Fibroblast of pulmonary artery (primary cell): ENCODE measurements at regions not wholly inside any gene's neighbourhood (a gene's known extent, or its start where the extent isn't known, plus 50 kb on each side); places are given as distances from the start of the nearest gene placed in this dataset.
A peak's percentile ranks its signal among the peaks of the same experiment; 100 is the strongest.

Source experiments
- DNase-seq: peaks from one replicate; pipeline ENCODE4 v3.0.0-alpha.2; 2010; ENCODE audit warnings: low read depth
- H3K4me3 ChIP-seq: replicated peaks from 2 replicates; pipeline ENCODE4 v1.5.1; 2011; ENCODE audit warnings: low read depth, mild to moderate bottlenecking, control low read depth, low read length, moderate library complexity
- TF ChIP-seq, protein P1 (sequence below): IDR thresholded peaks from 2 replicates; pipeline ENCODE4 v1.5.1; 2011; ENCODE audit warnings: mild to moderate bottlenecking, control low read depth, low read length, inconsistent platforms; ENCODE audit errors: missing control alignments

DNA sequence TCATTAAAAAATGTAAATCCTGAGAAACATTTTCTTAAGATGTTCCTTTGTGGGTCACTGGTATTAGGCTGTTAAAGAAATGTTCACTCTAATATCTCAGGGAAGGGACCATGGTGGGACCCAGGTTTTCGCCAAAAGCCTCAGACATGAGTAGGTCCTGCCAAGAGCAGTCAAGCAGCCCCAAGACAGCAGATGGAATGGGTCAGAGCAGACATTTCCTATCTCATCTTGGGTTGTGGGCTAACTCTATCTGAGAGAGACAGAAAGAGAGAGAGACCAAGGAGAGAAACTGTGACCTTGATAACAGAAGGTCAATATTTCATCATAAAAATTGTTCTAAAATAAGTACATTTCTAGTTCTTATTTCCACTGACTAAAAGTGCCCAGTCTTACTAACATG, 661.7 kb downstream of the TSN start:
- TF ChIP-seq, protein P1, sequence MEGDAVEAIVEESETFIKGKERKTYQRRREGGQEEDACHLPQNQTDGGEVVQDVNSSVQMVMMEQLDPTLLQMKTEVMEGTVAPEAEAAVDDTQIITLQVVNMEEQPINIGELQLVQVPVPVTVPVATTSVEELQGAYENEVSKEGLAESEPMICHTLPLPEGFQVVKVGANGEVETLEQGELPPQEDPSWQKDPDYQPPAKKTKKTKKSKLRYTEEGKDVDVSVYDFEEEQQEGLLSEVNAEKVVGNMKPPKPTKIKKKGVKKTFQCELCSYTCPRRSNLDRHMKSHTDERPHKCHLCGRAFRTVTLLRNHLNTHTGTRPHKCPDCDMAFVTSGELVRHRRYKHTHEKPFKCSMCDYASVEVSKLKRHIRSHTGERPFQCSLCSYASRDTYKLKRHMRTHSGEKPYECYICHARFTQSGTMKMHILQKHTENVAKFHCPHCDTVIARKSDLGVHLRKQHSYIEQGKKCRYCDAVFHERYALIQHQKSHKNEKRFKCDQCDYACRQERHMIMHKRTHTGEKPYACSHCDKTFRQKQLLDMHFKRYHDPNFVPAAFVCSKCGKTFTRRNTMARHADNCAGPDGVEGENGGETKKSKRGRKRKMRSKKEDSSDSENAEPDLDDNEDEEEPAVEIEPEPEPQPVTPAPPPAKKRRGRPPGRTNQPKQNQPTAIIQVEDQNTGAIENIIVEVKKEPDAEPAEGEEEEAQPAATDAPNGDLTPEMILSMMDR = no peak
- no peak overlapping the region for H3K4me3 ChIP-seq
- no peak for DNase-seq

DNA sequence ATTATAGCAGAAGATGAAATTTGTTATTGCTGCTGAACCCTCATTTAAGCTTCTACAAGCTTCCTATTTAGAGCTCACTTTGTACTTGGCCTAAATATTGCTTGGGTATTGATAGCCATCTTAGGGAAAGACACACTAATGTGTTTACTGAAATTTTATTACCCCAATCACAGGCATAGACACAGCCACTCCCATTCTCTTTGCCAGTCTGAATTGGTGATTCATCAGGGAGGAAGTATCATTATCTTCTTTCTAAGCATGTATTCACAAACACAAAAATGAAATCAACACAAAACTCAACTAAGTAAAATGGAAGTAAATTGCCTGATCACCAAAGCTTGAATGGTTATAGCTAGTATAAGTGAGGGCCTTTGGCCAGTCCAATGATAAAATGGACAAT, 666.3 kb downstream of the TSN start:
- no peak for DNase-seq
- H3K4me3 ChIP-seq = no peak overlapping the region
- TF ChIP-seq, protein P1 = no peak

DNA sequence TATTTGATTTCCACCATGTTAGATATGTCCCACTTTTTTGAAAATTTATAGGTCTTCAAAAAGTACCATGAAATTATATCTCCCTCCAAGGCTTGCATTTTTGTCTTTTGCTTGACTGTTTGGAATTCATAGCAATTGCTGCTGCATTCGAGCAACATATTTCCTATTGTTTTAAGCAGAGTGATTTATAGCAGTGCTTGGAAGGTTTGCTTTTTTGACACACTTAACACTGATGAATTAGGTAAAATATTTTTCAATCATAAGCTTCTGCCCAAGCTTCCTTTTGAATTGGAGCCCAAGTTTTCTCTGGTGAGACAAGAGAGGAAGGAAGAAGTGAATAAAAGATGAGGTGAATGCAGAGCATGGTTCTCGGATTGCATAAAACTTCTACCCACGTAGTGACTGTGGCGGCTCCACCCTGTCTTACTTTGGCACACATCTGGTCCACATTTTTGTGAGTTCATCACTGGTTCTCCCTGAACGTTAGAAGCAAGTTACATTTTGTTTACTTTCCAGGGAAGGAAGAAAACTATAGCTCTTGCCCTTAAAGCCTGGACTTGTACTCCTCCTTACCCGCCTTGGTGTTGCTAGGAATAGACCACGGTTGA, 667.0 kb downstream of the TSN start:
- peak; percentile 14 for DNase-seq
- TF ChIP-seq, protein P1 = no peak
- H3K4me3 ChIP-seq = no peak overlapping the region

DNA sequence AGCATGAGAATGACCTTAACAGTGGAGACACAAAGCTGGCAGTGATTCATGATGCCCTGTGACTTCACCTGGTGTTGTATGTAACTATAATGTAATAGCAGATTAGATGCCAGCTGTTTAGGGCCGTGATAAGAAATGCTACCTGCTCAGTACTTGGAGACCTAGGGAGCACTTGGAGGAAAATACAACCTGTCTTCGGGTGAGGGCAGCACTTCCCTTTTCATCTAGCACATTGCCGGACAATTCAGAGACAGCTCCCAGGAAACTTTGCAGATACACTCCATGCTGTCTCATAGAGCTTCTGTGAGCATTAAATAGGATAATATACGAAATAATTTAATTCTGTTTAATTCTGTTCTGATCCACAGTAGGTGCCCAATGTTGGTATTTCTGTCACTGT, 668.5 kb downstream of the TSN start:
- H3K4me3 ChIP-seq = no peak overlapping the region
- DNase-seq = no peak
- TF ChIP-seq, protein P1 = no peak

DNA sequence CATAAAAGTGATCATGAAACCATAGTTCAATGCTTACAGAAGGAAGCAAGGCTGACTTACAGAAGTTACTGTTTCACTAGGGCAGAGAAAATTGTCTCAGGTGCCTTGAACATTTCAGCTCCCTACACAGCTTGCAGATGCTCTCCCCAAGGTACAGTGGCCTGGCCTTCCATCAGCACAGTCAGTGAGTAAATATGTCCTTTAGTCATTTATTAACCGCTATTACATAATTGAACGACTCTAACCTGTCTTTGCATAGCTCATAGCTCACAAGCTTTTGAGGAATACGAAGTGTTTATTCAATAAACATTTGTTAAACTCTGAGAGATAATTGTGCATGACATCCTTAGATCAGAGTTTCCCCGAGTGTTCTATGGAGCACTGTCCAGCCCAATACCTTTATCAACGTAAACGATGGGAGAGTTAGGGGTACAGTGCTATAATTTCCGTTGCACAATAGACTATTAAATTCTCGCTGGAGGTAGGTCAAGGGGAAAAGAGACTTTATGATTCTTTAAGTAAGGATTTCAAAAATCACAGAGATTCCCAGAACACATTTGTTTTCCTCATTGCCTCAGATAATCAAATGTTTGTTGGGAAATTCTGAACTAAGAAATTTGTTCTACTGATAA, 677.8 kb downstream of the TSN start:
- no peak for DNase-seq
- TF ChIP-seq, protein P1 = no peak
- H3K4me3 ChIP-seq = no peak overlapping the region

DNA sequence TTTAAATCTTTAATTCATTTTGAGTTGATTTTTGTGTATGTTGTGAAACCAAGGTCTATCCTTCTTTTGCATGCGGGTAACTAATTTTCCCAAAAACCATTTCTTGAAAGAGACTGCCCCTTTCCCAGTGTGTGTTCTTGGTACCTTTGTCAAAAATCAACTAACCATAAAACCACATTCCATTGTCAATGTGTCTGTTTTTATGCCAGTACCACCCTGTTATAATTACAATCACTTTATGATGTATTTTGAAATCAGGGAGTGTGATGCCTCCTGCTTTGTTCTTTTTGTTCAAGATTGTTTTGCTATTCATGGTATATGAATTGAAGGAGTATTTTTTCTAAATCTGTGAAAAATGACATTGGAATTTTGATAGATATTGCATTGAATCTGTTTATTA, 689.6 kb downstream of the TSN start:
- H3K4me3 ChIP-seq = no peak overlapping the region
- no peak for DNase-seq

More for the DNA sequence above, 689.6 kb downstream of the TSN start:
- TF ChIP-seq, protein P1 = no peak
